DMS79 treated with DMSO at 0.1 percent for 48 hours (cell line): ENCODE measurements at regions not wholly inside any gene's neighbourhood (a gene's known extent, or its start where the extent isn't known, plus 50 kb on each side); places are given as distances from the start of the nearest gene placed in this dataset.
"Not testable (repeated sequence)": the region's sequence is repeated elsewhere in the genome, so short reads cannot be mapped to it uniquely, and the experiment has no call there.

Experiments
- DNase-seq: peaks from one replicate; lab custom pipeline; 2025; lab: John Stamatoyannopoulos, UW

GRCh38 chr11:72525466-72525865, 91.1 kb upstream of the CLPB start:
- DNase-seq, result no peak

- DNase-seq, result no peak
These were observed 90.4 kb upstream of the CLPB start for GRCh38 chr11:72524711-72525110.

- DNase-seq, result no peak
These were observed 89.7 kb upstream of the CLPB start for GRCh38 chr11:72523991-72524390.

GRCh38 chr11:72522186-72522585, 87.9 kb upstream of the CLPB start:
- DNase-seq, result no peak

- DNase-seq, result no peak
These were observed 87.3 kb upstream of the CLPB start for GRCh38 chr11:72521664-72522063.

GRCh38 chr11:72520815-72521214, 86.5 kb upstream of the CLPB start:
- DNase-seq, result no peak

- not testable (repeated sequence) for DNase-seq
These were observed 85.6 kb upstream of the CLPB start for GRCh38 chr11:72519882-72520281.

GRCh38 chr11:72519220-72519881, 85.0 kb upstream of the CLPB start:
- no peak for DNase-seq

GRCh38 chr11:72514331-72514730, 80.0 kb upstream of the CLPB start:
- DNase-seq, result no peak

- peak; percentile 71 for DNase-seq
These were observed 79.1 kb upstream of the CLPB start for GRCh38 chr11:72513411-72513810.

GRCh38 chr11:72512956-72513355, 78.6 kb upstream of the CLPB start:
- DNase-seq, result peak; percentile 71

GRCh38 chr11:72511393-72512047, 77.2 kb upstream of the CLPB start:
- no peak for DNase-seq

- no peak for DNase-seq
These were observed 72.7 kb upstream of the CLPB start for GRCh38 chr11:72507050-72507449.

- DNase-seq, result no peak
These were observed 63.4 kb upstream of the CLPB start for GRCh38 chr11:72497731-72498130.

- no peak for DNase-seq
These were observed 59.7 kb upstream of the CLPB start for GRCh38 chr11:72494109-72494429.

GRCh38 chr11:72493426-72494108, 59.2 kb upstream of the CLPB start:
- no peak for DNase-seq

GRCh38 chr11:72491001-72491400, 56.7 kb upstream of the CLPB start:
- no peak for DNase-seq
